PFSK-1 (cell line): ENCODE measurements at regions not wholly inside any gene's neighbourhood (a gene's known extent, or its start where the extent isn't known, plus 50 kb on each side); places are given as distances from the start of the nearest gene placed in this dataset.

Source experiments
- FOXP2 ChIP-seq: optimal IDR thresholded peaks from 2 replicates; pipeline ENCODE3; 2011; ENCODE audit warnings: borderline replicate concordance, control low read depth, inconsistent platforms; ENCODE audit not compliant: insufficient read depth; ENCODE audit errors: extremely low read length, extremely low read depth
- POLR2AphosphoS5 ChIP-seq: IDR thresholded peaks from 2 replicates; pipeline ENCODE4 v1.6.1; 2012; ENCODE audit warnings: low read depth, mild to moderate bottlenecking, control low read depth, low read length, moderate library complexity
- SIN3A ChIP-seq: IDR thresholded peaks from 2 replicates; pipeline ENCODE4 v1.6.1; 2012; ENCODE audit warnings: mild to moderate bottlenecking, low read length, moderate library complexity, borderline replicate concordance; ENCODE audit not compliant: insufficient read depth
- TAF1 ChIP-seq: IDR thresholded peaks from 2 replicates; pipeline ENCODE4 v1.6.1; 2012; ENCODE audit warnings: low read length, control low read depth, borderline replicate concordance; ENCODE audit not compliant: insufficient read depth
- TF ChIP-seq, protein P1 (sequence below), 2 experiments: IDR thresholded peaks; 2 replicates each; pipeline versions ENCODE4 v1.6.1 to v1.8.0; 2011 to 2012; ENCODE audit warnings: low read depth in 2 of 2, low read length in 2 of 2, control low read depth in 1 of 2, inconsistent platforms in 1 of 2, mild to moderate bottlenecking in 1 of 2, moderate library complexity in 1 of 2; ENCODE audit not compliant: insufficient read depth in 1 of 2

- no peak for TF ChIP-seq POLR2AphosphoS5
- no peak for TF ChIP-seq SIN3A
- TF ChIP-seq FOXP2 = no peak
- TF ChIP-seq, protein P1, sequence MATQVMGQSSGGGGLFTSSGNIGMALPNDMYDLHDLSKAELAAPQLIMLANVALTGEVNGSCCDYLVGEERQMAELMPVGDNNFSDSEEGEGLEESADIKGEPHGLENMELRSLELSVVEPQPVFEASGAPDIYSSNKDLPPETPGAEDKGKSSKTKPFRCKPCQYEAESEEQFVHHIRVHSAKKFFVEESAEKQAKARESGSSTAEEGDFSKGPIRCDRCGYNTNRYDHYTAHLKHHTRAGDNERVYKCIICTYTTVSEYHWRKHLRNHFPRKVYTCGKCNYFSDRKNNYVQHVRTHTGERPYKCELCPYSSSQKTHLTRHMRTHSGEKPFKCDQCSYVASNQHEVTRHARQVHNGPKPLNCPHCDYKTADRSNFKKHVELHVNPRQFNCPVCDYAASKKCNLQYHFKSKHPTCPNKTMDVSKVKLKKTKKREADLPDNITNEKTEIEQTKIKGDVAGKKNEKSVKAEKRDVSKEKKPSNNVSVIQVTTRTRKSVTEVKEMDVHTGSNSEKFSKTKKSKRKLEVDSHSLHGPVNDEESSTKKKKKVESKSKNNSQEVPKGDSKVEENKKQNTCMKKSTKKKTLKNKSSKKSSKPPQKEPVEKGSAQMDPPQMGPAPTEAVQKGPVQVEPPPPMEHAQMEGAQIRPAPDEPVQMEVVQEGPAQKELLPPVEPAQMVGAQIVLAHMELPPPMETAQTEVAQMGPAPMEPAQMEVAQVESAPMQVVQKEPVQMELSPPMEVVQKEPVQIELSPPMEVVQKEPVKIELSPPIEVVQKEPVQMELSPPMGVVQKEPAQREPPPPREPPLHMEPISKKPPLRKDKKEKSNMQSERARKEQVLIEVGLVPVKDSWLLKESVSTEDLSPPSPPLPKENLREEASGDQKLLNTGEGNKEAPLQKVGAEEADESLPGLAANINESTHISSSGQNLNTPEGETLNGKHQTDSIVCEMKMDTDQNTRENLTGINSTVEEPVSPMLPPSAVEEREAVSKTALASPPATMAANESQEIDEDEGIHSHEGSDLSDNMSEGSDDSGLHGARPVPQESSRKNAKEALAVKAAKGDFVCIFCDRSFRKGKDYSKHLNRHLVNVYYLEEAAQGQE (IDR thresholded peaks at IDR 0.05; ENCODE audit: insufficient read depth in 1 of 2, low read depth in 2 of 2, low read length in 2 of 2) = no peak
- TF ChIP-seq TAF1 = no peak
Observed at GRCh38 chr5:90117005-90117404, 292.6 kb downstream of the CETN3 start.
